ENCODE measurements at regions not wholly inside any gene's neighbourhood (a gene's known extent, or its start where the extent isn't known, plus 50 kb on each side); places are given as distances from the start of the nearest gene placed in this dataset.
A peak's percentile ranks its signal among the peaks of the same experiment; 100 is the strongest.
"Not testable (repeated sequence)": the region's sequence is repeated elsewhere in the genome, so short reads cannot be mapped to it uniquely, and the experiment has no call there.

DNA sequence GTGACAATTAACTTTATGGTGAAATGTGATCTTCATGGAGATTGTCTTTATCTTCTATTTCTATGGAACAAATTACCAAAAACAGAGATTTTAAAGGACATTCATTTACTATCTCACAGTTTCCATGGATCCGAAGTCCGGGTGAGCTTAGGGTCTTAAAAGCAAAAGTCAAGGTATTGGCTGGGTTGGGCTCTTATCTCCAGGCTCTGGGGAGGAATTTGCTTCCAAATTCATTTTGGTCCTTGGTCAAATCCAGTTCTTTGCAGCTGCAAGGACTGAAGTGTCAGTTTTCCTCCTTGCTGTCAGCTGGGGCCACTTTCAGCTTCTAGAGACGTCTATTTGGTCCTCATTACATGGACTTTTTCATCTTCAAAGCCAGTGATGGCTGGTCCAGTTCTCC is 395.8 kb upstream of the MAF start:
- DNase-seq = no peak

DNA sequence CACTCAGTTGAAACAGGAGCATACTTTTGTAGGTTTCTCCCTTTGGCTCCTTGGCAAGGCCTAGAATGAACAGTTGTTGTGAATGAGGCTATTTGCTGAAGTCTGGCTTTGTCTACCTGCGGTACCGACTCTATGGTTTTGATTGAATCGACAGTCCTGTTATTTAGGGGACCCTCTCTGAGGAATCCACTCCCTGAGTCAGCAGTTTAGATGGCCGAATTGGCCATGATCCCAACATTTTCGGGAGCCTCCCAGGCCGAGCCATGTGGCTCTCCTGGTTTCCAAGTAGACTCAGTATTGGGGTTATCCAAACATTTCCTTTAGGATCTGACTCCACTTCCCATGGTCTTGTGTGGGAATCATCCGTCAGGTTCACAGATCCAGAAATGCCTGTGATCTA is 394.8 kb upstream of the MAF start:
- DNase-seq = no peak

DNA sequence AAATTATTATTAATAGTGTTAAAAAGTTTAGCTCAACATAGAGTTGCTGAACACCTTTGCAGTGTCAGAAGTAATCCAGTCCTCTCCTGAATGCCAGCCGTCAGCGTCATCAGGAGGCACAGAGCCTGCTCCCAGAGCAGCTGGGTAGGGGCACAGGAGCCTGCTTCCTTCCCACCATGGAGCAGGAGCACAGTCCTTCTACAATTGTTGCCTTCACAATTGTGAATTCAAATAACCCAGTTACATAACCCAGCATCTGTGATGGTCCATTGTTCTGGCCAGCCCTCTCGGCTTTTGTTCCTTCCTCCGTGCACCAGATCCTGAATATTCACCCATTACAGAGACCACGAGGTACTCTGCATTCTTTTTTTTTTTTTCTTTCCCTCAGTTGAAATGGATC is 393.9 kb upstream of the MAF start:
- DNase-seq = no peak

DNA sequence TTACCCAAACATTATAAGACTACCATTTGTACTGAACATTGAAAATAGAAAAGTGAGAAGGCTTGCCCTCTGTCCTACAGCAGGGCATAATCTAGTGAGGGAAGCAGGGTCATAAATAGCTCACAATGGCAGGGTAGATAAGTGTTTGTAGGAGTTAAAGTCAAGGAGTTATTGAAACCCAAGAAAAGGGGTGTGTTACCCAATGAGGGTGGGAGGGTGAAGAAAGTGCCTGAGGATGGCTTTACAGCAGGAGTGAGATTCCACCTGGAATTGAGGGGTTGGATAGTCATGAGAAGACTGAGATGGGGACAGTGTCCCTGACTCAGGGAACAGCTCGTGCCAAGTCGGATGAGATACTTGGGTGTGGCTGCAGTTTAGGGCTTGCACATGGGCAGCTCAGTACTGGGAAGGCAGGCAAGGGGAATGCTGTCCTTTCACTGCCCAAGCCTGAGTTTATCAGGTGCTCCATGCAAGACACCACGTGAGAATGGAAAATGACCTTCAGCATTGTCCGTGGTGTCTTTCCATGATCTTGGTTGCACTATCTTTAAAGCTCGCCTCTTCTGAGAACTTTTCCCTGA is 393.2 kb upstream of the MAF start:
- DNase-seq = no peak

DNA sequence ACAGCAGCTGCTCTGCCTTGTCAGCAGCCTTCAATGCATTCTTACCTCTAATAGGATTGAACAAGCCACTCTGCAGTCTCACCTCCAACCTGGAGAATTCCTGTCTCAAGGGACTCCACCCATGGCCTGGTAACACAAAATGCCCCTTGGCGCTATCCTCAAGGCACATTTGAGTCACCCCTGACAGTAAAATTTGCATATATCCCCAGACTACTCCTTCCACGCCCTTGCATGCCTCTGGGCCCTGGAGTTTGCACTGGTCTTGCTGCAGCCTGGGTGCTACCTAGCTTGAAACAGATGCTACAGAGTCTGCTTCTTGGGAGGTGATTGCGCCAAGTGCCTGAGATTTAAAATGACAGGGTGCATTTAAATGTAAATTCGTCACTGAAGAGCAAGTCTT is 391.4 kb upstream of the MAF start:
- DNase-seq = peak; percentile 52

DNA sequence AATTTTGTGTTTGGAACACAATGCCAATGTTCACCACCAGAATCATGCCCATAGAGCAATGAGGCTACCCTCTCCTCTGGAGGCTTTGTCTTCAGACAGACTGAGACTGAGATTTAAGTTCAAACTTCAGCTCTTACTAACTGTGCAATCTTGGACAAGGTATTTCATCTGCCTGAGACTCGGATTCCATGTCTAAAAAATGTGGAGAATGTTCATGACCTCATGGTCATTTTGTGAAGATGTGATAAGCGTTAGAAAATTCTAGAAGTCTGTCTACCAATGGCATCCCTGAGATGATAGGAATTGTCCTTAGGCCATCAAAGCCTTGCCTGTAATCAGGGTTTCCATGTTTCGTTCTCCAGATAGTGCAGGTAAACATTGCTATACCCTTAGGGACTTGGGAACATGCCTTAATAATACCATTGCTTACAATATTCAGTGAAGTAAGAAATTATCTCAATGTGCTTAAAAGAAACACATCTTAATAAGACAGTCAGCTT is 388.2 kb upstream of the MAF start:
- no peak for DNase-seq

DNA sequence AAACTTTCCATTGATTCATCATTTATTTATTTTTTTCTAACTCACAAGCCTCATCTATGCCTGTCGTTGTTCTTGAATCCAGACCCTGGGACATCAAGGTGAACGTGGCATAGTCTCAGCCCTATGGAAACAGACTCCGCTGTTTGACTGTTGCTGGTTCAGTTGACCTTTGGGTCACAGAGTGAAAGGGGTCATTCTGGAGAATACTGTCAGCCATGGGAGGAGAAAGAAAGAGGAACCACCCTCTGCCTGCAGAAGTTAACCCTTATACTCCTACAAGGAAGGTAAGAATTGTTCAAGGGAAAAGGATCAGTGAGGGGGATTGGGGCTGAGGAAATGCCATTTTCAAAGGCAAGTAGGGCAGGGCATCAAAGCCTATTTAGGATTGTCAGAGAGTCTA is 387.6 kb upstream of the MAF start:
- DNase-seq = no peak

DNA sequence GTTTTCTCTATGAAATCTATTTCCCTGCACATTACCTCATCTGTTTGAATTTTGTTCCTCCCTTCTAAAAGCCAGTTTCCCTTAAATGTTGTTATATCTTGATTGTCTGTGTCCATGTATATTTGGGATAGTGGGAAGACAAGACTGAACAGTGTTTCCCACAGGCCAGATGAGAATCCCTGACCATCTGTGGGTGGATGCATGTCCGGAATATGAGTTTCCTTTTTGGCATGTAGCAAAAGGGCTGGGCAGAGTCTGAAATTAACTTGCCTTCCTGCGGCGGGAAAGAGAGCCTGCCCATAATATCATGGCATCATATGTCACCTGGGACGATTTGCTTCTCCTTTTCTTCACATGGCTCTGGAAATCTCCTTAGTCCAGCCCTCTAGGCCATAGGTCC is 385.8 kb upstream of the MAF start:
- no peak for DNase-seq

DNA sequence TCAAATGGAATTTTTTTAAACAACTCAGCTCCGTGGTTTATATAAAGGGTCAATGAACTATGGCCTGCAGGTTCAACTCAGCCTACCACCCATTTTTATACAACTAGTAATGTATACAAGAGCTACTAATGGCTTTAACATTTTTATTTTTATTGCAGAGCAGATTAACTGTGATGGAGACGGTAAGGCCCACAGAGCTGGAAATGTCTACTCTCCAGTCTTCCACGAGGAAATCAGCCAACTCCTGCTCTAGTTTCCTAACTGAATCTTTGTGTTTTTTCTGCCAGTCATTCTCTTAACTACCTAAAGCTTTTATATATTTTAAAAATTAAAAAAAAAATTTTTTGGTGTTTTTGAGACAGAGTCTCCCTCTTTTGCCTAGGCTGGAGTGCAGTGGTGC is 385.1 kb upstream of the MAF start:
- DNase-seq = no peak

DNA sequence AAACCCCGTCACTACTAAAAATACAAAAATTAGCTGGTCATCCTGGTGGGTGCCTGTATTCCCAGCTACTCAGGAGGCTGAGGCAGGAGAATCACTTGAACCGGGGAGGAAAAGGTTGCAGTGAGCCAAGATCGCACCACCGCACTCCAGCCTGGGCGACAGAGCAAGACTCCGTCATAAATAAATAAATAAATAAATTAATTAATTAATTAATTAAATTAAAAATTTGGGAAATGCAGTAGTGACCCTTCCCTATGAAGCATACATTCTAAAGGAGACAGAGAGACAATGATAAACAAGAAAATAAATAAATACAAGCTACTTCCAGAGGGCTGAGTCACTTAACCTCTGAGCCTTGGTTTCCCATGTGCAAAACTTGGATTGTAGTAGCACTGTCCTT is 383.6 kb upstream of the MAF start:
- DNase-seq = not testable (repeated sequence)

DNA sequence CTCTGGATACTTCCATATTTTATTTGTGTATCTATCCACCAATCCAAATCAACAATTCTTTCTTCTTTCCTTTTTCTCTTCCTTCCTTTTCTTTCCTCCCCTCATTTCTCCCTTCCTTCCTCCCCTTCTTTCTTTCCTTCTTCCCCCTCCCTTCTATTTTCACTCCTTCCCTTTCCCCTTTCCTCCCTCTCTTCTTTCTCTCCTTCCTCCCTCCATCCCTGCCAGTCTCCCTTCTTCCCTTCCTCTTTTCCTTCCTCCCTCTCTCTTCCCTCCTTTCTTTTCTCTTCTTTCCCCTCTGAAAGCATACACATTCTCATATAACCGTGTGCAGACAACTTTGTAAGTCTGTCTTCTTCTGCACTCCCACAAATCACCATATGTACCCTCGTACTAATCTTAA is 382.3 kb upstream of the MAF start:
- no peak for DNase-seq

DNA sequence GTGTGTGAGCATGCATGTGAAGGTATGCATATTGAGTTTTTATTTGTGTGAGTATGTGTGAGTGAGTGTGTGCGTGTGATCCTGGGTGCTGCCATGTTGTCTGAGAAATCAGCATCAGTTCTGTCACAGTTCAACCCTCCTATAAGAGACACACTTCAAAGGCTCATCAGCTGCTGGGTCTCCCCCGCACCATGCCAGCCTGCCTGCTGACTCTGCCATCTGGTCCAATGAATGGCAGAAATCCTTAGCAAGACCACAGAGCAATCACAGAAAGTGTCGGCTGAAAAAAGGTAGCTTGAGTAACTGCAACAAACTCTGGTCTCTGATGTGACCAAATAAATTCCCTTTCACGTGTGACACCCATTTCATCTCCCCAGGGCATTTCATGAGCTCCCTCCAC is 381.8 kb upstream of the MAF start:
- no peak for DNase-seq

DNA sequence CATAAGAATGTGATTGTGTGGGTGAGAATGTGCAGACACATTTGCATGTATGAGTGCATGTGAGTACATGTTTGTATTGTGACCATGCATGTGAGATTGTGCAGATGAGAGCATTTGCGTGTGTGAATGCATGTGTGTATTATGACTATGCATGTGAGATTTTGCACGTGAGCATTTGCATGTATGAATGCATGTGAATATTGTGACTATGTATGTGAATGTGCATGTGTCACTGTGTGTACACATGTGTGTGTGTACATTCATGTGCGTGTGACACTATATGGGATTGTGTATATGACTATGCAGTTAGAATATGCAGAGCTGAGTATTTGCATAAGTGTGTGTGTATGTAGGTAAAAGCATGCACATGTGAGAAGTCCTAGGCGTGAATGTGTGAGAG is 381.3 kb upstream of the MAF start:
- no peak for DNase-seq

DNA sequence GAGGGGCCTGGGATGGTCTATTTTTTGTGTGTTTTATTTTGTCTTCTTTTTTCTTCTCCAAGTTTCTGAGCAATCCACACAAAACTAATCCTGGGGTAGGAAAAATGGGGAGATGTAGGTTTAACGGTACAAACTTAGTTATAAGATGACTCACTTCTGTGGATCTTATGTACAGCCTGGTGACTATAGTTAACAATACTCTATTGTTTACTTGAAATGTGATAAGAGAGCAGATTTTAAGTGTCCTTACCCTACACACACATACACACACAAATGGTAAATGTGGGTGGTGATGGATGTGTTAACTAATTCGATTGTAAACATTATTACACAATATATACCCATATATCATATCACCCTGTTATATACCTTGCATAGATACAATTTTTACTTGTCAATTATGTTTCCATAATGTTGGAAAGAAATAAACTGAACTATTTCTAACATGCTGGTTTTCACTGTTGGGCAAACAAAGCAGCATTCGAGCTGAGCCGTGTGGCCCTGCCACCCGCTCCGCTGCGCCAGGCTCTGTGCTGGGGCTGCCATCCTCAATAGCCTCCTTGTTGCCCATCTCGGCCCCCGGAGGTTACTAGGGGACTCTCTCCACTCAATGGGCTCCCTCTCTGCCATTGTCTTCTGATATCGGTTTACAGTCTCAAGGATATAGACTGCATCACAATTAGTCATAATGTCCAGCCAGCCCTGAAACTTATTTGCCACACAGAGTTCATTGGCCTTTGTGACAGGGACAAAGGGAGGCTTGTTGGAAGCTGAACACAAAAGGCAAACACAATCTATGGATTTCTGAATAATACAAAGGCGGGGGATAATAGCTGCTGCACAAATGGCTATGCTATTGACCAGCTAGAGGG is 380.3 kb upstream of the MAF start:
- DNase-seq = no peak

DNA sequence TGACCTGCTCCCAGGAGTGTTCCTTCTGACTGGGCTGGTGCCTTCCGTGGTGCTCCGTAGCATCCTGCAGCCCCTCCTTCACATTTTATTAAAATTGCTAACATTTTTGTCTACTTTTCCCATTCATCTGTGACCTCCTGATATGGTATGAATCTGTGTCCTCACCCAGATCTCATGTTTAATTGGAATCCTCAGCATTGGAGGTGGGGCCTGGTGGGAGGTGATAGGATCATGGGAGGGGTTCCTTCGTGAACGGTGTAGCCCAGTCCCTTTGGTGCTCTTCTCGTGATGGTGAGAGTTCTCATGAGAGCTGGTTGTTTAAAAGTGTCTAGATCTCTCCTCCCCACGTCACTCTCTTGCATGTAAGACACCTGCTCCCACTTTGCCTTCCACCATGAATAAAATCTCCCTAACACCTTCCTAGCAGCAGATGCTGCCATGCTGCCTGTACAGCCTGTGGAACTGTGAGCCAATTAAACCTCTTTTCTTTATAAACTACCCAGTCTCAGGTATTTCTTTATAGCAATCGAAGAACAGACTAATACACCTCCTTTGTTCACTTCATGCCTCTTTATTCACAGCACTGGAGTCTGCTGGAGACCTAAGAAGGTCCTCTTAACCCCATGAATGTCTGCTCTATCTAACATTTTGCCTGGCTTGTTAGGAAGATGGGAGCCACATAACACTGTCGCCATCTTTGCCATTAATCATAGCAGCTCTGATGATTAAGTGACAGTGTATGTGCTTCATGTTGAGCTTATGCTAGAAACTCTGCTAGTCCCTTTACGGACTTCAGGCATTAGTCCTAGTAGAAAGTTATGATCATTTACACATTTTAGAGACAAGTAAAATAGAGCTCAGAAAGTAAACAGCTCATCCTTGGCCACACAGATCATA is 377.7 kb upstream of the MAF start:
- DNase-seq = no peak

DNA sequence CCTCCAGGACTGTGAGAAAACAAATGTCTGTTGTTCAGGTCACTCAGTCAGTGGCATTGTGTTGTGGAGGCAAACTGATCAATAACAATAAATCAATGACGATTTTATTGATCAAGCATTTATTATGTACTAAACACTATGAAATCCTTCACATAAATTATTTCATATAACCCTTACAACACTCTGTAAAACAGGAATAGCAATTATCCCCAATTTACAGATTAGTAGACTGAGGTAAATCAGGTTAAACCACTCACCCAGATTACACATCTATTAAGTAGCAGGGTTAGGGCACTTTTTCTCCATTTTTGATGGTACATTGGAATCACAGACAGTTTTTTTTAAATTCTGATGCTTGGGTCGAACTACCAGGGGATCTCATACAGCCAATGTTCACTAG is 372.8 kb upstream of the MAF start:
- DNase-seq = no peak

DNA sequence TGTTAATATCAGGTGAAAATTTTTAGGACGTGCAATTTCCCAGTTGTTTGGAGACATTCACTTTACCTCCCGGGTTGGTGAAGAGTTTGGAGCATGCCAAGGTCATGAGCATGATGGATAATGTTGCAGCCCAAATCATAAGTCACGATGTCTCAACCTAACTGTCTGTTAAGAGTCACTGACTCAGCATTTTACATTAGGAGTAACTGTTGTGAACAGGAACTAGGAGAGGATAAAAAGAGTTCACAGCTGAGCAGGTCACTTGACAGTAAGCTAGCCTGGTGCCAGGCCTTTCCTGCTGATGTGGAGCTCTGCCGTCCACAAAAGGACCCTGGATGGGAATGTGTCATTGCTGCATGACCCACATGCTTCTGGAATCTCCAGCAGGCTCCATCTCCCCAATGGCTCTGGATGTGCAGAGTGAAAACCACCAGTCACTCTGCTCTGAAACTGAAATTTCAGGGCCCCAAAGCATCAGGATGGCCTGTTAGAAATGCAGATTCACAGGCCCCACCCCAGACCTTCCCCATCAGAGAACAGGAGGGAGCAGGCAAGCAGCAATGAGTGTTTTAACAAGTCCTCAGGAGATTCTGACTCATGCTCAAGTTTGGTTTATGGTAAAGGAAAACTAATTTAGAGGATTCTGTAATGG is 371.6 kb upstream of the MAF start:
- DNase-seq = peak; percentile 57

DNA sequence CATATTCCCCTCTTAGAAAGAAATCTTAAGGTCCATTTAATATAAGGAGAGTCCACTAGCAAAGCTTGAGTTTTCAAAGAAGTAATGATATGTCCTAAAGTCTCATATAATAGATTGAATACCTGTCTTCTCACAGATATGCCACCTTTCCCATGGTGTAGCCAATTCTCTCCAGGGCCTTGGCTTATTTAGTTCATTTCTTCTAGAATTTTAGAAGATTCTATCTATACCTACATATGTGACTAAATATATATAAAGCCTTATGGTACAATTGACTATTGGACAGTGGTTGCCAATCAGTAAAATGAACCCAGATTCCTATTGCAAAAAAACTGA is 370.7 kb upstream of the MAF start:
- no peak for DNase-seq

DNA sequence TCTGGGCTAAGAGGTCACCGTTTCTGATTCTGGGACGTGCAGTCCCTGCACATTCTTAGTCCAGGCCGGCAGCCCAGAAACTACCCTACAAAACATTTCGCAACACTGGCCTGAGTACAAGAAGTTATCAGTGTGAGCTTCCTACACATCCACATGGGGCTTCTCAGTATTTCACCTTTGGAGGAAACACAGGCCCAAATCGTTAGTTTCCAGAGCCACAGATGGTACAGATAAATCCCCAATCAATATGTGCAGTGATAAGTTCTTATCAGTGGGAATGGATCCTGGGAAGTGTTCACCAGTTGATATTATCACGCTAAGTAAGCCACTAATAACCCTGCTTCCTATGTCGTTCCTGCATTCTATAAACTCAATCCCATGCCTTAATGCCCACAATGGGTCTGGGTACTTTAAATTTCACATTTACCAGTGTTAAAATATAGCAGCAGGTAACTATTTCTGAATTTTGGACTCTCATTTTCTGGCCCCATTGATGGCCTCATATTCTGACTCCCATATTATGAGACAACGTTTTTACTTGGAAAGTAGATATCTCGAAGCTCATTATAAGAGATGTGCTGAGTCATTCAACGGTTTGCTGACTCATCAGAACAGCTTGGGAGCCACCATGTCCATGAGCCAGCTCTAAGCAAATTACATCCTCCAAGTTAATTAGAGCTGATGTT is 370.2 kb upstream of the MAF start:
- DNase-seq = peak; percentile 59

DNA sequence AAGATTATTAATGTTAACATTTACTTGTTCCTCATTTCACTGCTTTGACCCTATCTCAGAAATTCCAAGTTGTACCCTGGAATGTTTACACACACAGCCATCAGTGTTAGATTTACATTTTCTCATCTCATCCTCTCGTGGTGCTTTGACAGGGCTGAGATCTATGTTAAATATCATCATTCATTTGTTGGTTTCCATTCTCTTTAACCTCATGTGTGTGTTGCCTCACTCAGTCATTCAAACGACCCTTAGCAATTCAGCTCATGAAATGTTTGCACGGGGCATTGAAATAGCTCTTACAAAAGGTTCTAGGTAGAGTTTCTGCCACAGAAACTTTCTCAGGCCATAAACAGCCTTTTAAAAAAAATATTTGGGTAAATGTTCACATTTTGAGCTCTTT is 369.6 kb upstream of the MAF start:
- no peak for DNase-seq

DNA sequence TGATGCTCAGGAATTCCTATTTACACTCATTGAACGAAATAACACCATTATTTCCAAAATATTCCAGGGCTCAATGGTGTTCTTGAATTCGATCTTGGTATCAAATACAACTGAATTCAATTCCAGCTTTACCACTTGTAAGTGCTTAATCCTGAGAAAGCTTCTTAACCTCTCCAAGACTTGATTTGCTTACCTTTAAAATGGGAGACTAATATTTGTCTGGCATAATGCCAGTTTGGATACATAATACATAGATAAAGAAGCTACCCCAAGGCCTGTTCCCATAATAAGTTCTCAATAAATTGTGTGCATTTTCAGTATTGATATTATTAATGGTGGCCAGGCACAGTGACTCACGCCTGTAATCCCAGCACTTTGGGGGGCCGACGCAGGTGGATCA is 368.9 kb upstream of the MAF start:
- no peak for DNase-seq

DNA sequence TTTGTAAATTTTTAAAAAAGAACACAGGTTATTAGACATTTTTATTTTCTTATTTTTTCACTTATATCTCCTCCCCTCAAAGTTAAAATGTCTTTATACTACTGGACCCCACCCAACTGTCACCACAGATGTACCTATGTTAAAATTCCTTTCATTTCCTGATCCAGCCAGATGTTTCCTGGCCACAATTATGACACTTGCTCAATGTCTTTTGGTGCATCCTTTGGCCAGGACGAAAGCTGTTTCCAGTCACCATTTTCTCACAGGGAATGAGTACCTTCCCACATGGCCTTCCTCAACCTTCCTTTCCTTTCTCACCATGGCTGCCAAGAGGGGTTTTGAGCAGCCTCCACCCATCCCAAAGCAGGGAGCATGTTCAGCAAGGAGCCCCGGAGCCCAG is 365.7 kb upstream of the MAF start:
- no peak for DNase-seq

DNA sequence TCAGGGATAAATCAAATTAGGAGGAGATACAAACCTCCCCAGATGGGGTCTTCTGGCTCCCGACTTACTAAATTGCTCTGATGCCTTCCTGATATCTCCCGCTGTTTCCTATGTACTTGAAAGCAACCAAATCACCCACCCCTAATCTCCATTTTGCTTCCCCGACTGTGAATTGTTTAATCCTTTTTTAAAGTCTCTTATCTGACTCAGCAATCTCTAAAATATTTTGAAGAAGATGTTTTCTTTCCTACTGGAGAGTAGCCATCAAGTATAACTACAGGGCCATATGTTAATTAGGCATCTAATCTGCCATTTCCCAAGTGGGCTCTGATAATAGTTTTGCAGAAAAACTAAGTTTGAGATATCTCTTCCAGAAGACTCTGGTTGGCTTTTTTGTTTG is 365.2 kb upstream of the MAF start:
- DNase-seq = no peak

Measured in islet precursor cell (in vitro differentiated cells).